Neural crest cell (in vitro differentiated cells): ENCODE measurements at regions not wholly inside any gene's neighbourhood (a gene's known extent, or its start where the extent isn't known, plus 50 kb on each side); places are given as distances from the start of the nearest gene placed in this dataset. TPM values are rescaled to one million over a fixed set of nuclear protein-coding genes. Genes with fewer than 3 reads are reported as not detected.

Experiments
- DNase-seq: peaks from one replicate; pipeline ENCODE4 v3.0.0; 2021; ENCODE audit warnings: low read depth, mixed read lengths, low spot score
- H3K27ac Mint-ChIP-seq: one replicate; pipeline ENCODE4 v1.8.0; 2021; ENCODE audit warnings: mild to moderate bottlenecking, mixed read lengths; ENCODE audit not compliant: unreplicated experiment
- H3K27me3 Mint-ChIP-seq: 2 replicates; pipeline ENCODE4 v1.8.0; 2021; ENCODE audit warnings: low read depth, mild to moderate bottlenecking, mixed read lengths
- H3K36me3 Mint-ChIP-seq: 2 replicates; pipeline ENCODE4 v1.8.0; 2021; ENCODE audit warnings: low read depth, mild to moderate bottlenecking, mixed read lengths
- H3K4me1 Mint-ChIP-seq: 2 replicates; pipeline ENCODE4 v1.8.0; 2021; ENCODE audit warnings: mixed read lengths
- H3K4me3 Mint-ChIP-seq: one replicate; pipeline ENCODE4 v1.8.0; 2021; ENCODE audit warnings: mild to moderate bottlenecking, mixed read lengths
- H3K9me3 Mint-ChIP-seq: 2 replicates; pipeline ENCODE4 v1.8.0; 2021; ENCODE audit warnings: mixed read lengths
- microRNA-seq: library from miRNA; unstranded; fragments of <30 nt; microRNA quantifications from one replicate; pipeline ENCODE4, GENCODE V29; 2020
- TF ChIP-seq, protein P1 (sequence below): fragments of 200-600 bp; sonication (generic); conservative IDR thresholded peaks from 2 replicates; pipeline ENCODE4 v1.5.0; 2021; ENCODE audit warnings: antibody characterized with exemption, mild to moderate bottlenecking

DNA sequence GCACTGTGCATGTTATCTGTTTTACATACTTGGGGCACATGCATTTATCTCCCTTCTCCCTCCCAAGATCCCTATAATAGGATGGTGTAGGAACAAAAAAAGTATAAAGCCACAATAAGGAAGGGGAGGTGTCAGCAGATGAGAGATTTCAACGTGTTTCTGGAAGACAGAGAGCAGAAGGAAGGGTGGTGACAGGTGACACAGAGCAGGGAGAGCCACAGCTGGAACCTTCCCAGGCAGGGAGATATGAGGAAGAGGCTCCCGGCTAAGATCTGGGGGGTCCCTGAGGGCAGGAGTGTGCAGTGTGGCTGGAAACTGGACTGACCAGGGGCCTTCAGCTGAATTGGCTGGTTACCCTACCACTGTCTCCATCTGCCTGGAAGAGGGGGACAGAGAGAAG is 107.4 kb downstream of the BCOR start:
- Mint-ChIP-seq H3K4me1 (peaks cover 20% of the 10 kb centered on the region), H3K9me3 (peaks cover 3% of the 10 kb centered on the region), H3K27me3 (no peaks in the 10 kb centered on the region), H3K4me3 (no peak overlapping the region), H3K36me3 (peaks cover under 1% of the 10 kb centered on the region), H3K27ac (no peak overlapping the region)
- TF ChIP-seq, protein P1, sequence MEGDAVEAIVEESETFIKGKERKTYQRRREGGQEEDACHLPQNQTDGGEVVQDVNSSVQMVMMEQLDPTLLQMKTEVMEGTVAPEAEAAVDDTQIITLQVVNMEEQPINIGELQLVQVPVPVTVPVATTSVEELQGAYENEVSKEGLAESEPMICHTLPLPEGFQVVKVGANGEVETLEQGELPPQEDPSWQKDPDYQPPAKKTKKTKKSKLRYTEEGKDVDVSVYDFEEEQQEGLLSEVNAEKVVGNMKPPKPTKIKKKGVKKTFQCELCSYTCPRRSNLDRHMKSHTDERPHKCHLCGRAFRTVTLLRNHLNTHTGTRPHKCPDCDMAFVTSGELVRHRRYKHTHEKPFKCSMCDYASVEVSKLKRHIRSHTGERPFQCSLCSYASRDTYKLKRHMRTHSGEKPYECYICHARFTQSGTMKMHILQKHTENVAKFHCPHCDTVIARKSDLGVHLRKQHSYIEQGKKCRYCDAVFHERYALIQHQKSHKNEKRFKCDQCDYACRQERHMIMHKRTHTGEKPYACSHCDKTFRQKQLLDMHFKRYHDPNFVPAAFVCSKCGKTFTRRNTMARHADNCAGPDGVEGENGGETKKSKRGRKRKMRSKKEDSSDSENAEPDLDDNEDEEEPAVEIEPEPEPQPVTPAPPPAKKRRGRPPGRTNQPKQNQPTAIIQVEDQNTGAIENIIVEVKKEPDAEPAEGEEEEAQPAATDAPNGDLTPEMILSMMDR: no peak
- DNase-seq: no peak

DNA sequence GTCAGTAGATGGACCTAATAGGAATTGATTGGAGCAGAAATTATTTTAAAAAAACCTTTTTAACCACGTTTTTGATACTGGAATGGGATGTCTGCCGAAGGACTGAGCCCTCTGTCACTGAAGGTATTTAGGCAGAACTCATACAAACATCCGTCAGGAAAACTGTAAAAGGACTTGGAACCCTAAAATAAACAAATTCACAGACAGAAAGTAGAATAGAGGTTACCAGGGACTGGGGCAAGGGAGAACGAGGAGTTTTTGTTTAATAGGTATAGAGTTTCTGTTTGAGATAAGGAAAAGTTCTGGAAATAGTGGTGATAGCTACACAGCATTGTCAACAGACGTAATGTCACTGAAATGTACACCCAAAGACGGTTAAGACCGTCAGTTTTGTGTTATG is 105.5 kb downstream of the BCOR start:
- DNase-seq: no peak
- H3K4me3 Mint-ChIP-seq: no peak overlapping the region
- H3K9me3 Mint-ChIP-seq: peaks cover 3% of the 10 kb centered on the region
- no peaks in the 10 kb centered on the region for H3K27me3 Mint-ChIP-seq
- TF ChIP-seq, protein P1: no peak
- no peak overlapping the region for H3K27ac Mint-ChIP-seq
- no peaks in the 10 kb centered on the region for H3K36me3 Mint-ChIP-seq
- peaks cover 15% of the 10 kb centered on the region for H3K4me1 Mint-ChIP-seq

DNA sequence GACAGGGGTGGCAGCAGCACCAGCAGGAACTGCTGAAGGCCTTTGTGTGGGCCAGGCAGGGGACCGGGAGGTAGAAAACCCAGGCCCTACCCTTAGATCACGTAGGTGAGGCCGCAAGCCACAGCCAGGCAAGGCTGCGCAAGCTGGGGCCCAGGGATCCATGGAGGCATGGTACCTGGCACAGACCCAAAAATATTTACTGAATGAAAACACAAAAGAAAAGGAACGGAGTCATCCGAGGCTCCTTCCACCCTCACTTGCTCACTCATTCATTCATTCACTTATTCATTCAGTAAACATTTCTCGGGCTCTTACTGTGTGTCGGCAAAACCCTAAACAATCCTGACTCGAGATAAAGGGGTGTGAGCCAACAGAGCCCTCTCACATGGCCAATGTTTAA is 102.3 kb downstream of the BCOR start:
- no peak for DNase-seq
- Mint-ChIP-seq H3K27me3 (no peaks in the 10 kb centered on the region), H3K27ac (no peak overlapping the region), H3K4me1 (peaks cover 15% of the 10 kb centered on the region), H3K4me3 (no peak overlapping the region), H3K36me3 (no peaks in the 10 kb centered on the region), H3K9me3 (peaks cover 3% of the 10 kb centered on the region)
- TF ChIP-seq, protein P1: no peak

DNA sequence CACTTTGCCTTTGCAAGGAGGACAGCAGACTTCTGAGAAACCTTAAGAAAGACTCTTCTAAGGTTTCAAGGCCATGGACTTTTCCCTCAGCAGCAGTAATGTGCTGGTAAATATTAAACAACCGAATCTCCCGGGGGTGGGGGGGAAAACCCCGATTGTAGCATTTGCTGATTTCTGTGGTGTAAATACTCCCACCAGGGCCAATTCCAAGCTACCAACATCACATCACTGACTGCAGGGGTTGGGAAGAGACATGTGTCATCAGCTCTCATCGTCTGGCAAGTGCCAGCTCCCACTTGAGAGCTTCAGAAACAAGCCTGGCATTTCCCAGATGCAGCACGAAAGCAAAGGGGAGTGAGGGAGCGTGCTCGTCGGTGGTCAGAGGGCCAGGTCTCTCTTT is 101.2 kb downstream of the BCOR start:
- TF ChIP-seq, protein P1: no peak
- Mint-ChIP-seq H3K27me3 (peaks cover 3% of the 10 kb centered on the region), H3K27ac (peak overlapping the region; percentile 67), H3K9me3 (peaks cover 6% of the 10 kb centered on the region), H3K4me1 (peaks cover 10% of the 10 kb centered on the region), H3K36me3 (no peaks in the 10 kb centered on the region), H3K4me3 (no peak overlapping the region)
- no peak for DNase-seq

DNA sequence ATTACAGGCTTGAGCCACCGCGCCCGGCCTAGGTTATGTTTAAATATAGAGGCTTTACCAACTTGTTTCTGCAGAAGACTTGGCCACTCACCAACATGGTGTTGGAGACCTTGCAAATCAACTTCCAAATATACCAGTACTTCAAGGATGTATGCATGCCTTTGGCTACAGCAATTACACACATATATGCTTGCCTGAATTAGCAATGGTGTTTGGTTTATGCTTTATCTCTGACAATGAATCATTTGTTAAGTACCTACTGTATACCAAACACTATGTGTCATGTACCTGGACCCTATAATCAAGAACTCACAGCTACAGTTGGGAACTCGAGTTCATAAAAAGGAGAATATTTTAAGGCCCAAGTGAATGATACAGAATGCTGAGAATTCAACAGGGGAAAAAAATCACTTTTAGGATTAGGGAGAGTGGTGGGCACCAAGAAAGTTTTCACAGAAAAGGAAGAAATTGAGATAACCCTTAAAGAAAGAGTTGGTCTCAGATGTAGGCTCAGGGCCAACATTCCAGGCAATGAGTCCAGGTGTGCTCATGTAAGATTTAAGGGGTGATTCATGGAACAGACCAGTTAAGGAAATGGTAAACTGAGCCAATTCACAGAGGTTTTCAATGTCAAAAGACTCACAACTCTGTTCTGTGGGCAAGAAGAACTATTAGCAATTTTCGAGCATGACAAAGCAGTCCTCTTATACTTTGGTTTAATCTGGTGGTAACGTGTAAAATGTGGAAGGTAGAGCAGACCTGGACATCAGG is 98.9 kb downstream of the BCOR start:
- no peaks in the 10 kb centered on the region for H3K36me3 Mint-ChIP-seq
- DNase-seq: no peak
- H3K9me3 Mint-ChIP-seq: peaks cover 3% of the 10 kb centered on the region
- H3K4me3 Mint-ChIP-seq: no peak overlapping the region
- no peak overlapping the region for H3K27ac Mint-ChIP-seq
- peaks cover 19% of the 10 kb centered on the region for H3K27me3 Mint-ChIP-seq
- H3K4me1 Mint-ChIP-seq: peaks cover 7% of the 10 kb centered on the region
- TF ChIP-seq, protein P1: no peak

Small RNA genes in the stretch of these regions (microRNA-seq; reads per million reads assigned to microRNA genes)
- gene MIR1587 (not detected), gene MIR3937 (not detected)
